ENCODE measurements at regions not wholly inside any gene's neighbourhood (a gene's known extent, or its start where the extent isn't known, plus 50 kb on each side); places are given as distances from the start of the nearest gene placed in this dataset.
"Not testable (repeated sequence)": the region's sequence is repeated elsewhere in the genome, so short reads cannot be mapped to it uniquely, and the experiment has no call there.

- no peak for DNase-seq
Measured at GRCh38 chr14:86305058-86305457, 775.1 kb downstream of the FLRT2 start.

GRCh38 chr14:86299994-86300393, 770.0 kb downstream of the FLRT2 start:
- no peak for DNase-seq

GRCh38 chr14:86296173-86296572, 766.2 kb downstream of the FLRT2 start:
- DNase-seq = no peak

- DNase-seq = no peak
Measured at GRCh38 chr14:86288336-86288735, 758.4 kb downstream of the FLRT2 start.

- no peak for DNase-seq
Measured at GRCh38 chr14:86279405-86279804, 749.5 kb downstream of the FLRT2 start.

GRCh38 chr14:86257973-86258372, 728.0 kb downstream of the FLRT2 start:
- no peak for DNase-seq

- no peak for DNase-seq
Measured at GRCh38 chr14:86243158-86243557, 713.2 kb downstream of the FLRT2 start.

GRCh38 chr14:86237733-86238132, 707.8 kb downstream of the FLRT2 start:
- no peak for DNase-seq

GRCh38 chr14:86221755-86222154, 691.8 kb downstream of the FLRT2 start:
- no peak for DNase-seq

- DNase-seq = no peak
Measured at GRCh38 chr14:86221000-86221399, 691.1 kb downstream of the FLRT2 start.

- no peak for DNase-seq
Measured at GRCh38 chr14:86217523-86217922, 687.6 kb downstream of the FLRT2 start.

GRCh38 chr14:86203843-86204242, 673.9 kb downstream of the FLRT2 start:
- DNase-seq = no peak

- no peak for DNase-seq
Measured at GRCh38 chr14:86196471-86196870, 666.5 kb downstream of the FLRT2 start.

GRCh38 chr14:86193756-86194155, 663.8 kb downstream of the FLRT2 start:
- no peak for DNase-seq

- no peak for DNase-seq
Measured at GRCh38 chr14:86179980-86180379, 650.0 kb downstream of the FLRT2 start.

- no peak for DNase-seq
Measured at GRCh38 chr14:86168371-86168770, 638.4 kb downstream of the FLRT2 start.

GRCh38 chr14:86166541-86166940, 636.6 kb downstream of the FLRT2 start:
- DNase-seq = no peak

GRCh38 chr14:86153480-86153879, 623.5 kb downstream of the FLRT2 start:
- DNase-seq = no peak

- no peak for DNase-seq
Measured at GRCh38 chr14:86143248-86143647, 613.3 kb downstream of the FLRT2 start.

GRCh38 chr14:86141966-86142365, 612.0 kb downstream of the FLRT2 start:
- DNase-seq = no peak

GRCh38 chr14:86129426-86129825, 599.5 kb downstream of the FLRT2 start:
- DNase-seq = no peak

GRCh38 chr14:86124328-86124727, 594.4 kb downstream of the FLRT2 start:
- DNase-seq = no peak

- DNase-seq = no peak
Measured at GRCh38 chr14:86115972-86116371, 586.0 kb downstream of the FLRT2 start.

- not testable (repeated sequence) for DNase-seq
Measured at GRCh38 chr14:86110871-86111270, 580.9 kb downstream of the FLRT2 start.

All from amygdala (tissue), 56 donors.